HG03139 (cell line): ENCODE measurements at regions not wholly inside any gene's neighbourhood (a gene's known extent, or its start where the extent isn't known, plus 50 kb on each side); places are given as distances from the start of the nearest gene placed in this dataset.

Experiments
- ATAC-seq: cut with Tn5 transposase; IDR thresholded peaks from one replicate; pipeline ENCODE4 v1.9.1; 2021; ENCODE audit not compliant: unreplicated experiment

- ATAC-seq = no peak
Measured at GRCh38 chr20:60906555-60906954, 345.5 kb upstream of the CDH4 start.

DNA sequence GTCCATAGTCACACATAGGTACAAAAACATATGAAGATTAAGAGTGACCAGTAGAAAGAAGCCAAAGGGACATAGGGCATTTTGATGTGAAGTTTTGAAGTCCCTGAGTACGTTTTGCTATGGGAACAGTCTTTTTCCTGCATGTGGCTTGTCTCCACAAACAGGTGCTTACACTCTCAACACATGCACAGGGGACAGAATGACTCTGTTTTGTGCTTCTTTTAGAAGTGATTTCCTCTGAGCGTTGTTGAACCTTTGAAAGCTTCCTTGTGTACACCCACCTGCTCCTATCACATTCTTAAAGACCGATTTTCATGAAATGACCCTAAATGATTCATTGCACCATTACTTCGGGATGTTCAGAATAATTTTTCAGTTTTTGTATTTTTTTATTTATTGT, 338.8 kb upstream of the CDH4 start:
- no peak for ATAC-seq

- ATAC-seq = no peak
Measured at GRCh38 chr20:60921022-60921622, 330.9 kb upstream of the CDH4 start.

DNA sequence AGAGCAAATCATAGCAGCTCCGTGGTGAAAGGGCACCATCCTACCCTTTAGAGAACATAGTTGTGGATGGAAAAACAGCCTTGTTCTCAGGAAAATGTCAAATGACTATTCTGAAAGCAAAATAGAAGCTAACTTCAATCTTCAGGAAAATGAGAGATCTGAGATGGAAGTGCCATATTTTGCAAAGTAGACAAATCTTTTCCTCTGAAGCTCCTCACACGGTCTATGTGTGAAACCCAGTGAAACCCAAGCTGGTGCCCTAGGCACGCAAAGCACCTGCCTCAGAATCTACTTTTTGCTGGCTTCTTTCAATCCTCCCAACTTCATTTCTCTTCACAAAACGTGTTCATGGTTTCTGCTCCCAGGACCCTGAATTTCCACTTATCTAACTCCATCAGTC, 325.2 kb upstream of the CDH4 start:
- ATAC-seq = no peak

DNA sequence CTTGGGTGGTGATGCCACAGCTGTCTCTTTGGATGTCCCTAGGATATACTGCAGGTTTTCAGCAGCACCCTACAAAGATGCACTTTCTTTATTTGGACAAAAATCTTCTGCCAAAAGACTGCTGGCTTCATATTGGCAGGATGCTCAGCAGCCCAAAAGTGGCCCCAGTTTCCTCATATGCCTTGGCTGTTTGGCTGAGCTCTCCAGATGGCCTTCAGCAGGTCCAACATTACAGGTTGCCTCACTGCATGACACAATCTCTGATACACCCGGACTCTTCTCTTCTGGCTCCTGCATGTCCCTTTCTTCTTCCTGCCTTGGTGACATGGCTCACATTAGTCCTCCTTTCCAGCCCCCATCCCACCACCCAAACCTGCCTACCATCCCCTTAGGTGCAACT, 323.7 kb upstream of the CDH4 start:
- no peak for ATAC-seq

DNA sequence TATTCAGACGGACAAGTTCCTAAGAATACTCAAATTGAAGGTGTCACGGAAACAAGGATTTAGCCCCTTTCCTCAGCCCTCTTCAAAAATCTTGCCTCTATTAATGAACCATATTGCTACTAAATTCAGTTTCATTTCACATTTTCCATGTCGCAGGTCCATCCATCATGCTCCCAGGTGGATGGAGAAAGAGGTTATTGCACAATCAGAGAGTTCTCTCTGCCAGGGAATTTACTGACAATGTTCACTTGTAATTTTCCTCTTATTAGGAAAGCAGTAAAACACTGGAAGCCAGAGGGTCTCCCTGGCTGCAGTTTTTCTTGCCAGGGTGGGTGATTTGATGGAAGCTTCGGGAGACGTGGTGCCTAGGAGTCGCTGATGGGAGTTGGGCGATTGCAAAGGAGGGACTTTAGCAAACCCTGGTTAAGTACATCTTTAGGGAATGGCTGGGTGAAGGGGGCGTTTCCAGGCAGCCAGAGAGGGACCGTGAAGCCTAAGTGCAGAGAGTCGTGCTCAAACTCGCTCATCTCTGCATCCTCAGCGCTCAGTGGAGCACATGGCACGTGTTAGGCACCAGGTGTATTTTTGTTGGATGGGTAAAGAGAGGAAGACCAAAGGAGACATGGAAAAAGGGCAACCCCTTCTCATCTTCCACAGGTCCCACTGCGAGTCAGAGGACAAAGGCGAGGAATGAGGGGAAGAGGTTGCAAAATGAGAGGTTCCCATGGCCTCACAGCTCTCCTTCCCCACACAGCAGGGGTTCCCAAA, 321.9 kb upstream of the CDH4 start:
- no peak for ATAC-seq

DNA sequence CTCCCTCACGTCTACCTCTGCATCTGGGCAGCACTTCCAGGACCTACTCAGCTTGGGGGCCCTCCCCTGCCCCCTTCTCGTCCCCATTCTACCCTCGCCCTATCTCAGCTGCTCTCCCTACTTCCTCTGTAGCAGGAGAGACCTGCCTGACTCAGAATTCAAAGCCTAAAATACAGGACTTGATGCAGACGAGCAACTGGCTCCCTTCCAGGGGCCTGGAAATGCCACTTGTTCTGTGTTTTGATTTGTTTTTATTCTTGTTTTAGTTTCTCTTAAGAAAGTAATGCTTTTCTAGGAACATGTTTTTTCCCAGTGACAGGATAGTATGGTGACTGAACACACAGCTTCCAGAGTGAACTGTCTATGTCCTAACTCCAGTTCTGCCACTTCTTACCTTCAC, 320.4 kb upstream of the CDH4 start:
- ATAC-seq = no peak

GRCh38 chr20:60934724-60935123, 317.3 kb upstream of the CDH4 start:
- no peak for ATAC-seq

DNA sequence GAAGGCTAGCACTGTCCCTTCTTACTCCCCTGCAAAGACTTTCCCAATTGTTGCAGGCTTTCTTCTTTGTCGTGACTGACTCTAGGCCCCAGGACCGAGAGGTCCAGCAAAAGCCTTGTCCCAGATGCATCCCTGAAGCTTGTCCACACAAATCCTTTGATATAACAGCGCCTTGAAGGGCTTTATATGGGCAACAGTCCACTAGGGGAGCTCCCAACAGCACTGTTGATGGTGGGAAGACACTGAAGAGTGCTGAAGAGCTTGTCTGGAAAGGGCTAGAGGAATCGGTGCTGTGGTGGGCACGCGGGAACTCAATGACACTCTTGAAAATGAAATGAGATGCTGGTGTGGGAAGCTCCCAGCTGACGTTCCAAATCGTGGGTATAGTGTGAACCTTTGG, 316.1 kb upstream of the CDH4 start:
- ATAC-seq = no peak

DNA sequence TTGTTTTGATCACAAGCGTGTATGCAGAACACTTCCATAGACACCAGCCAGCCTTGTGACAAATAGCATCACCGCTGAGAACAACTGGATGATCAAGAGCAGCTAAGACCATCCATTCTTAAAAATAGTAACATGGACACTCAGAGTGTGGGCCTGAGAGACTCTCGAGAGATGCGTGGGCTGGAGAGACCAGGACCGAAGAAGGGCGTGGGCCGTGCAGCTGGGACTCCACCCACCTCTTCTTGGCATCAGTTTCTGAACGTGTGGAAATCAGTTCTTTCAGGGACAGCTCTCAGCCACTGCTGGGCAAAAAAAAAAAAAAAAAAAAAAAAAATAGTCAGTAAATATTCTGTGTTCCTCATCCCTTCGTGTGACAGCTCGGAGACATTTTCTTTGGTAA, 314.5 kb upstream of the CDH4 start:
- ATAC-seq = no peak

DNA sequence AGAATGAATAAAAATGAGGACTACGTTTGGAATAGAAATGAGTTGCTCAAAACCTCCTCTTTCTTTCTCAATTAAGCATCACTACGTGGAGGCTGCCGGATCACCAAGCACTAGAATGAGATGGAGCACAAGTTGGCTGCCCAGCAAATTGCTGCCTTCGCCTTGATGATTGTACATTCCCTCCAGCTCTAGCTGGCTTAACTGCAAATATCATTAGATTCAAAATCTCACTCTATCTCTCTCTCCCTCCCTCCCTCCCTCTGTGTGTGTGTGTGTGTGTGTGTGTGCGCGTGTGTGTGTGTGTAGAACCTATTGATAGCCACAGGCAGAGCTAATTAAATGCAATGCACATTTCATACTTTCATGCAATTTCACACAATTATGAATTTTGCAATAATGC, 310.7 kb upstream of the CDH4 start:
- no peak for ATAC-seq

DNA sequence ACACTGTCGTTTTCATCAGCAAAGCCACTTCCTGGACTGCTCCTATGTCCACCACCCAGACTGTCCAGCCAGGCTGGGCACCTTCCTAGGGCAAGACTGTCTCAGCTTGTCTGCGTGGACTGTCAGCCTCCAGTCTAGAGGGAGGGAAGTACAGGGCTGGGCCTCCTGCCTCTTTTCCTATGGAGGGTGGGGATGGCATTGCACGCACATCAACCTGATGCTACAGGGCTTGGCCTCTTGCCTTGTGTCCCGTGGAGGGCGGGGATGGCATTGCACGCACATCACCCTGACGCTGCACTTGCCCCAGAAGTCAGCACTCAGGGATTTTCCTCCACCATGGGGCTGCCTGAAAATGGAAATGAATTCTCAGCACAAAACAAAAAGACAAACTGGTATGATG, 304.2 kb upstream of the CDH4 start:
- no peak for ATAC-seq

DNA sequence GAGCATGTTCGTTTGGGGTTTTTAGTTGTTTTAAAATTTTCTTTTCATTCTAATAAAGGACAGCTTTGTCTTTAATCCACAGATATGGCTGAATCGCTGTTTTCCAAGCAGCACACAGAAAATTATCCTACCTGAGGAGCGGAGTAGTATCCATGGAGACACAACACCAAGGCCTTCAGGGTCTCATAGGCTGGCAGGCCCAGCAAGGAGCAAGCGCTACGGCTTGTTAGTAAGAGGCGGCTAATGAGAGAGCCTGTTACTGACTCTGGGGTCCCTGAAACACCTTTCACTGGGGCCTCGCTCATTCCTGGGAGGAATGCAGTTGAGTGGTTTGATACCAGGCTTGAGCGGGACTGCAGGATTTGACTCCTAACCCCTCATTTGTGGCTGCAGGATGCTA, 303.8 kb upstream of the CDH4 start:
- ATAC-seq = no peak

GRCh38 chr20:60950561-60950960, 301.5 kb upstream of the CDH4 start:
- no peak for ATAC-seq

GRCh38 chr20:60950974-60951373, 301.1 kb upstream of the CDH4 start:
- no peak for ATAC-seq

DNA sequence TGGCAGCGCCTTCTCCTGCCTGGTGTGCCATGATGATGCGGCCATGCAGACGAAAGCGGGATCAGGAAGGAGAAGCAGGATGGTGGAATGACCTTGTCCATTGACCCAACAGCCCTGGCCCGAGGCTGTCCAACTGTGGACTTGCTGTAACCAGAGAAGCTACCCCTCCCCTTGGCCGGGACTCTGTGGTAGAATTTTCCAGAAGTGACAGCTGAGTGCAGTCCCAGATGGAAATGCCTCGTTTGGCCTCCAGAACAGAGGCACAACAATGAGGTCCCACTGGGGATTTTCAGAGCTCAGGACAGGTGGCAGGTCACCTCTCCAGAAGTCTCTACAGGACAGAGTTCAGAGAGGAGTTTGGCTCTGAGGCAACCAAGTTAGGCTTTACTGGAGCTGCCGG, 299.2 kb upstream of the CDH4 start:
- ATAC-seq = no peak

DNA sequence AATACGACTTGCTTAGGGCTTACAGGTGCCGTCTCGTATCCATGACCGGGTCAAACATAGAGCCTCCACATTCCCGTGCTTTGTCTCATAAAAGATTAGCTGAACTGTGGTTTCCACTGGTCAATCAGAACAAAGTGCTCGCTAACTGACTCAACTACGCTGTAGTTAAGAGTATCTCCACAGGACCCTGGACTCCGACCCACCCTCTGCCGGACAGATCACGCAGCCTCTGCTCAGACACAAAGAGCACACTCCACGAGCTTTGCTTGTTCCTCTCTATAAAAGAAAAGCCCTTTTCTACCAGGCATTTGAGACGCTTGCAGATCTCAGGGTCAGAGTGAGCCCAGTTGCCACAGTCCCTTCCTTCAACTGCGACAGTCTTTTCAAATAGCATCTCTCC, 298.7 kb upstream of the CDH4 start:
- ATAC-seq = no peak

GRCh38 chr20:60955706-60956105, 296.4 kb upstream of the CDH4 start:
- ATAC-seq = no peak

DNA sequence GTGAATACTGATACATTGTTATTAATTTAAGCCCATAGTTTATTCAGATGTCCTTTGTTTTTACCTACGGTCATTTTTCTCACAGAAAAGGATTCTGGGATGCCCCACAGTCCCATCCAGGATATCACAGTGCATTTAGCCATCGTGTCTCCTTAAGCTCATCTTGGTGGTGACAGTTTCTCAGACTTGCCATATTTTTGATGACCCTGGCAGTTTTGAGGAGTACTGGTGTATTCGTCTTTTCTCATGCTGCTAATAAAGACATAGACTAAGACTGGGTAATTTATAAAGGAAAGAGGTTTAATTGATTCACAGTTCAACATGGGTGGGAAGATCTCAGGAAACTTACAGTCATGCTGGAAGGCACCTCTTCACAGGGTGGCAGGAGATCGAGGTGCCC, 295.9 kb upstream of the CDH4 start:
- ATAC-seq = no peak

DNA sequence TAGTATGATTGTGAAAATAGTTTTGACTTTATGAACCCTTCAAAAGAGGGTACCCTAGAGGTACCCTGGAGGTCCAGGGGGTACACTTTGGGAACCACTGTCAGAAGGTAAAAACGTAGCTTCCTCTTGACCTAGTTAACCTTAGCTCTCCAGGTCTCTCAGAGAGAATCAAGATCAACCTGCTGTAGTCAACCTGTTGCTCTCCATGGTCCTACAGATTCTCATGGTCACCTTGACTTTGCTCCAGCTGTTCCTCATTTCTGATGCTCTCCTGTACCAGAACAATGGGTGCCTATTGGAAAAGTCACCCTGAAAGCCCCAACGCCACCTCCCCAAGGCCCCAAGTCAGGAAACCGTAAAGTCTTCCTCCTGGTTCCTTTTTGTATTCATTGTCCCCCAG, 294.4 kb upstream of the CDH4 start:
- ATAC-seq = no peak

GRCh38 chr20:60959971-60960370, 292.1 kb upstream of the CDH4 start:
- ATAC-seq = no peak

GRCh38 chr20:60960500-60960899, 291.6 kb upstream of the CDH4 start:
- no peak for ATAC-seq

DNA sequence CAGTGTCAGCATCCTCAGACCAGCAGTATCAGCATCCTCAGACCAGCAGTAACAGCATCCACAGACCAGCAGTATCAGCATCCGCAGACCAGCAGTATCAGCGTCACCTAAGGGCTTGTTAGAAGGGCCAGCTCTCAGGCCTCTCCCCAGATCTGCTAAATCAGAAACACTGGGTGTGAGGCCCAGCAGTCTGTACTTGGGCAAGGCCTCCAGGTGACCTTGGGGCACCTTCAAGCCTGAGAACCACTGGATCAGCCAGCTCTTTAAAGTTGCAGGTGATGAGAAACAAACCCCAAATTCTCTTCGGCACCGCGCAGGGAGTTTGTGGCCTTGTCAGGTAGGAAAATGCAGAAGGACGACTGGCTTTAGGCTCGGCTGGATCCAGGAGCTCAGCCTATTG, 290.5 kb upstream of the CDH4 start:
- ATAC-seq = no peak
